ENCODE measurements at regions not wholly inside any gene's neighbourhood (a gene's known extent, or its start where the extent isn't known, plus 50 kb on each side); places are given as distances from the start of the nearest gene placed in this dataset.

- TF ChIP-seq ZBTB43 (CRISPR knock-in tag; IDR thresholded peaks at IDR 0.05) (no peak), IRF2 (CRISPR knock-in tag; IDR thresholded peaks at IDR 0.05; ENCODE audit: borderline replicate concordance, low read depth) (no peak), EMX1 (CRISPR knock-in tag; IDR thresholded peaks at IDR 0.05) (no peak), CBFB (CRISPR knock-in tag; IDR thresholded peaks at IDR 0.05; ENCODE audit: low read depth) (no peak), SP1 (CRISPR knock-in tag; conservative IDR thresholded peaks at IDR 0.05) (no peak), GTF2I (CRISPR knock-in tag; conservative IDR thresholded peaks at IDR 0.05) (no peak), TP53 (CRISPR knock-in tag; IDR thresholded peaks at IDR 0.05) (no peak), JUN (CRISPR knock-in tag; IDR thresholded peaks at IDR 0.05) (no peak), MXD4 (CRISPR knock-in tag; IDR thresholded peaks at IDR 0.05; ENCODE audit: borderline replicate concordance) (no peak), CREB1 (CRISPR knock-in tag; IDR thresholded peaks at IDR 0.05) (no peak), ZBTB21 (CRISPR knock-in tag; IDR thresholded peaks at IDR 0.05; ENCODE audit: borderline replicate concordance) (no peak)
- TF ChIP-seq, protein P1, sequence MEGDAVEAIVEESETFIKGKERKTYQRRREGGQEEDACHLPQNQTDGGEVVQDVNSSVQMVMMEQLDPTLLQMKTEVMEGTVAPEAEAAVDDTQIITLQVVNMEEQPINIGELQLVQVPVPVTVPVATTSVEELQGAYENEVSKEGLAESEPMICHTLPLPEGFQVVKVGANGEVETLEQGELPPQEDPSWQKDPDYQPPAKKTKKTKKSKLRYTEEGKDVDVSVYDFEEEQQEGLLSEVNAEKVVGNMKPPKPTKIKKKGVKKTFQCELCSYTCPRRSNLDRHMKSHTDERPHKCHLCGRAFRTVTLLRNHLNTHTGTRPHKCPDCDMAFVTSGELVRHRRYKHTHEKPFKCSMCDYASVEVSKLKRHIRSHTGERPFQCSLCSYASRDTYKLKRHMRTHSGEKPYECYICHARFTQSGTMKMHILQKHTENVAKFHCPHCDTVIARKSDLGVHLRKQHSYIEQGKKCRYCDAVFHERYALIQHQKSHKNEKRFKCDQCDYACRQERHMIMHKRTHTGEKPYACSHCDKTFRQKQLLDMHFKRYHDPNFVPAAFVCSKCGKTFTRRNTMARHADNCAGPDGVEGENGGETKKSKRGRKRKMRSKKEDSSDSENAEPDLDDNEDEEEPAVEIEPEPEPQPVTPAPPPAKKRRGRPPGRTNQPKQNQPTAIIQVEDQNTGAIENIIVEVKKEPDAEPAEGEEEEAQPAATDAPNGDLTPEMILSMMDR (IDR thresholded peaks at IDR 0.05), result no peak
- TF ChIP-seq, protein P2, sequence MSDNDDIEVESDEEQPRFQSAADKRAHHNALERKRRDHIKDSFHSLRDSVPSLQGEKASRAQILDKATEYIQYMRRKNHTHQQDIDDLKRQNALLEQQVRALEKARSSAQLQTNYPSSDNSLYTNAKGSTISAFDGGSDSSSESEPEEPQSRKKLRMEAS (CRISPR knock-in tag; IDR thresholded peaks at IDR 0.05), result no peak
- TF ChIP-seq, protein P3, sequence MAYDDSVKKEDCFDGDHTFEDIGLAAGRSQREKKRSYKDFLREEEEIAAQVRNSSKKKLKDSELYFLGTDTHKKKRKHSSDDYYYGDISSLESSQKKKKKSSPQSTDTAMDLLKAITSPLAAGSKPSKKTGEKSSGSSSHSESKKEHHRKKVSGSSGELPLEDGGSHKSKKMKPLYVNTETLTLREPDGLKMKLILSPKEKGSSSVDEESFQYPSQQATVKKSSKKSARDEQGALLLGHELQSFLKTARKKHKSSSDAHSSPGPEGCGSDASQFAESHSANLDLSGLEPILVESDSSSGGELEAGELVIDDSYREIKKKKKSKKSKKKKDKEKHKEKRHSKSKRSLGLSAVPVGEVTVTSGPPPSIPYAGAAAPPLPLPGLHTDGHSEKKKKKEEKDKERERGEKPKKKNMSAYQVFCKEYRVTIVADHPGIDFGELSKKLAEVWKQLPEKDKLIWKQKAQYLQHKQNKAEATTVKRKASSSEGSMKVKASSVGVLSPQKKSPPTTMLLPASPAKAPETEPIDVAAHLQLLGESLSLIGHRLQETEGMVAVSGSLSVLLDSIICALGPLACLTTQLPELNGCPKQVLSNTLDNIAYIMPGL (CRISPR knock-in tag; IDR thresholded peaks at IDR 0.05), result no peak
These were observed 1215.4 kb downstream of the PCDH9 start for GRCh38 chr13:66014771-66015170.
